Bone marrow (tissue), 2 donors: ENCODE measurements at regions not wholly inside any gene's neighbourhood (a gene's known extent, or its start where the extent isn't known, plus 50 kb on each side); places are given as distances from the start of the nearest gene placed in this dataset.

Source experiments
- DNase-seq, 2 donors: peaks; one replicate each; lab custom pipeline; 2025; lab: John Stamatoyannopoulos, UW

GRCh38 chr2:120589771-120590608, 145.7 kb upstream of the GLI2 start:
- no peak for DNase-seq

GRCh38 chr2:120590841-120591240, 144.8 kb upstream of the GLI2 start:
- no peak for DNase-seq

- no peak for DNase-seq
These were observed 144.1 kb upstream of the GLI2 start for GRCh38 chr2:120591572-120591971.

- no peak for DNase-seq
These were observed 143.6 kb upstream of the GLI2 start for GRCh38 chr2:120592084-120592483.

- DNase-seq: no peak
These were observed 141.6 kb upstream of the GLI2 start for GRCh38 chr2:120593921-120594686.

GRCh38 chr2:120594856-120595685, 140.6 kb upstream of the GLI2 start:
- DNase-seq: no peak

GRCh38 chr2:120595739-120596138, 139.9 kb upstream of the GLI2 start:
- DNase-seq: no peak

GRCh38 chr2:120596191-120596811, 139.4 kb upstream of the GLI2 start:
- no peak for DNase-seq

GRCh38 chr2:120596990-120597594, 138.6 kb upstream of the GLI2 start:
- DNase-seq: no peak

GRCh38 chr2:120597595-120598193, 138.0 kb upstream of the GLI2 start:
- no peak for DNase-seq

- no peak for DNase-seq
These were observed 137.3 kb upstream of the GLI2 start for GRCh38 chr2:120598416-120598815.

- no peak for DNase-seq
These were observed 136.6 kb upstream of the GLI2 start for GRCh38 chr2:120599072-120599471.

GRCh38 chr2:120599656-120600055, 136.0 kb upstream of the GLI2 start:
- no peak for DNase-seq

GRCh38 chr2:120600335-120600734, 135.3 kb upstream of the GLI2 start:
- no peak for DNase-seq

GRCh38 chr2:120600786-120601185, 134.9 kb upstream of the GLI2 start:
- no peak for DNase-seq

GRCh38 chr2:120601566-120601965, 134.1 kb upstream of the GLI2 start:
- DNase-seq: no peak

- DNase-seq: no peak
These were observed 133.4 kb upstream of the GLI2 start for GRCh38 chr2:120602251-120602650.

- no peak for DNase-seq
These were observed 130.9 kb upstream of the GLI2 start for GRCh38 chr2:120604767-120605166.

- no peak for DNase-seq
These were observed 130.3 kb upstream of the GLI2 start for GRCh38 chr2:120605231-120605935.

GRCh38 chr2:120606280-120606679, 129.4 kb upstream of the GLI2 start:
- no peak for DNase-seq
